SK-N-SH treated with all-trans-retinoic acid at 6 μM for 48 hours (cell line): ENCODE measurements at regions not wholly inside any gene's neighbourhood (a gene's known extent, or its start where the extent isn't known, plus 50 kb on each side); places are given as distances from the start of the nearest gene placed in this dataset.

Source experiments
- ATAC-seq: fragments of 200-7000 bp; cut with Tn5 transposase; 3 replicates; pipeline ENCODE4 v1.9.1; 2020; ENCODE audit warnings: mild to moderate bottlenecking, moderate library complexity
- ARNTL ChIP-seq: fragments of 450-650 bp; formaldehyde crosslinking; IDR thresholded peaks from 2 replicates; pipeline ENCODE4 v1.5.0; 2020; ENCODE audit warnings: low read depth, mild to moderate bottlenecking, moderate library complexity, borderline replicate concordance
- CREB5 ChIP-seq: fragments of 250-450 bp; sonication (Bioruptor Pico); IDR thresholded peaks from 2 replicates; pipeline ENCODE4 v1.5.1; 2020; ENCODE audit warnings: low read depth, mild to moderate bottlenecking, moderate library complexity
- CSRNP3 ChIP-seq: fragments of 250-450 bp; sonication (Bioruptor Pico); IDR thresholded peaks from 2 replicates; pipeline ENCODE4 v1.5.1; 2021; ENCODE audit warnings: mild to moderate bottlenecking, moderate library complexity
- GLIS3 ChIP-seq: fragments of 250-450 bp; sonication (Bioruptor Pico); IDR thresholded peaks from 2 replicates; pipeline ENCODE4 v1.5.0; 2020; ENCODE audit warnings: mild to moderate bottlenecking, moderate library complexity
- ISL1 ChIP-seq: fragments of 250-450 bp; sonication (Bioruptor Pico); IDR thresholded peaks from 2 replicates; pipeline ENCODE4 v2.1.2; 2022; ENCODE audit warnings: mild to moderate bottlenecking, moderate library complexity
- OSR1 ChIP-seq: fragments of 250-450 bp; sonication (Bioruptor Pico); IDR thresholded peaks from 2 replicates; pipeline ENCODE4 v1.8.0; 2022; ENCODE audit warnings: moderate library complexity, mild to moderate bottlenecking, inconsistent platforms
- PATZ1 ChIP-seq: fragments of 250-450 bp; sonication (Bioruptor Pico); IDR thresholded peaks from 2 replicates; pipeline ENCODE4 v1.8.0; 2020; ENCODE audit warnings: mild to moderate bottlenecking, moderate library complexity, borderline replicate concordance
- PPARA ChIP-seq: fragments of 250-450 bp; sonication (Bioruptor Pico); IDR thresholded peaks from 2 replicates; pipeline ENCODE4 v1.5.0; 2020; ENCODE audit warnings: mild to moderate bottlenecking, borderline replicate concordance
- RARB ChIP-seq: fragments of 250-450 bp; sonication (Bioruptor Pico); IDR thresholded peaks from 2 replicates; pipeline ENCODE4 v1.8.0; 2021; ENCODE audit warnings: mild to moderate bottlenecking, moderate library complexity
- SNAI2 ChIP-seq: fragments of 250-450 bp; sonication (Bioruptor Pico); IDR thresholded peaks from 2 replicates; pipeline ENCODE4 v1.5.0; 2020; ENCODE audit warnings: mild to moderate bottlenecking, moderate library complexity
- TCF4 ChIP-seq: fragments of 250-450 bp; sonication (Bioruptor Pico); IDR thresholded peaks from 2 replicates; pipeline ENCODE4 v1.8.0; 2021; ENCODE audit warnings: mild to moderate bottlenecking, moderate library complexity, borderline replicate concordance
- TOX ChIP-seq: fragments of 250-450 bp; sonication (Bioruptor Pico); IDR thresholded peaks from 2 replicates; pipeline ENCODE4 v1.8.0; 2021; ENCODE audit warnings: mild to moderate bottlenecking, moderate library complexity, borderline replicate concordance
- TSHZ2 ChIP-seq: fragments of 250-450 bp; sonication (Bioruptor Pico); IDR thresholded peaks from 2 replicates; pipeline ENCODE4 v1.5.0; 2020; ENCODE audit warnings: mild to moderate bottlenecking, moderate library complexity
- ZC3H10 ChIP-seq: fragments of 250-450 bp; sonication (Bioruptor Pico); IDR thresholded peaks from 2 replicates; pipeline ENCODE4 v1.5.1; 2021; ENCODE audit warnings: mild to moderate bottlenecking, moderate library complexity
- ZFP3 ChIP-seq: fragments of 250-450 bp; sonication (Bioruptor Pico); IDR thresholded peaks from 2 replicates; pipeline ENCODE4 v1.5.0; 2020; ENCODE audit warnings: mild to moderate bottlenecking, moderate library complexity
- ZFP30 ChIP-seq: fragments of 450-650 bp; formaldehyde crosslinking; IDR thresholded peaks from 2 replicates; pipeline ENCODE4 v1.5.0; 2022; ENCODE audit warnings: mild to moderate bottlenecking, moderate library complexity
- ZNF565 ChIP-seq: fragments of 450-650 bp; formaldehyde crosslinking; conservative IDR thresholded peaks from 2 replicates; pipeline ENCODE4 v1.5.0; 2020; ENCODE audit warnings: low read depth, mild to moderate bottlenecking, moderate library complexity
- ZNF70 ChIP-seq: fragments of 450-650 bp; formaldehyde crosslinking; IDR thresholded peaks from 2 replicates; pipeline ENCODE4 v1.5.0; 2020; ENCODE audit warnings: mild to moderate bottlenecking, moderate library complexity
- ZNF8 ChIP-seq: fragments of 450-650 bp; formaldehyde crosslinking; IDR thresholded peaks from 2 replicates; pipeline ENCODE4 v1.5.0; 2020; ENCODE audit warnings: mild to moderate bottlenecking, moderate library complexity

- no peak for ATAC-seq
- TF ChIP-seq ARNTL (CRISPR knock-in tag), result no peak
- TF ChIP-seq ZNF565 (CRISPR knock-in tag), result no peak
- TF ChIP-seq ZNF70 (CRISPR knock-in tag), result no peak
- no peak for TF ChIP-seq ZC3H10 (CRISPR knock-in tag)
- no peak for TF ChIP-seq RARB (CRISPR knock-in tag)
- TF ChIP-seq ISL1 (CRISPR knock-in tag), result no peak
- no peak for TF ChIP-seq ZFP30 (CRISPR knock-in tag)
- TF ChIP-seq, all 23 proteins: peak for 0
These were observed 121.1 kb downstream of the CYLC2 start for GRCh38 chr9:103116246-103116645.

GRCh38 chr9:103126494-103126893 lies 131.4 kb downstream of the CYLC2 start:
- TF ChIP-seq OSR1 (CRISPR knock-in tag), result no peak
- no peak for TF ChIP-seq ZNF70 (CRISPR knock-in tag)
- no peak for TF ChIP-seq CREB5
- no peak for TF ChIP-seq RARB (CRISPR knock-in tag)
- no peak for TF ChIP-seq PATZ1

GRCh38 chr9:103139891-103140290 lies 144.8 kb downstream of the CYLC2 start:
- no peak for ATAC-seq
- TF ChIP-seq SNAI2 (CRISPR knock-in tag) (no peak), GLIS3 (CRISPR knock-in tag) (no peak), OSR1 (CRISPR knock-in tag) (no peak), ZNF8 (CRISPR knock-in tag) (no peak), PATZ1 (no peak), ZFP3 (no peak), ISL1 (CRISPR knock-in tag) (no peak), ZFP30 (CRISPR knock-in tag) (no peak), TCF4 (CRISPR knock-in tag) (no peak), CREB5 (no peak), ZNF565 (CRISPR knock-in tag) (no peak), TSHZ2 (CRISPR knock-in tag) (no peak), PPARA (CRISPR knock-in tag) (no peak), RARB (CRISPR knock-in tag) (no peak), CSRNP3 (CRISPR knock-in tag) (no peak), ZC3H10 (CRISPR knock-in tag) (no peak), TOX (no peak), ARNTL (CRISPR knock-in tag) (no peak)

More at GRCh38 chr9:103126494-103126893, 131.4 kb downstream of the CYLC2 start:
- ATAC-seq, result no peak
